IgD-negative memory B cell (primary cell): ENCODE measurements at regions not wholly inside any gene's neighbourhood (a gene's known extent, or its start where the extent isn't known, plus 50 kb on each side); places are given as distances from the start of the nearest gene placed in this dataset.

Experiments used
- H3K27ac Mint-ChIP-seq, 3 donors: one replicate each; pipeline ENCODE4 v1.8.0; 2020 to 2022; ENCODE audit warnings: mild to moderate bottlenecking in 3 of 3, mixed read lengths in 3 of 3, moderate library complexity in 1 of 3
- H3K27me3 Mint-ChIP-seq: one replicate; pipeline ENCODE4 v1.8.0; 2021; ENCODE audit warnings: mixed read lengths
- H3K36me3 Mint-ChIP-seq: one replicate; pipeline ENCODE4 v1.8.0; 2020; ENCODE audit warnings: mild to moderate bottlenecking, mixed read lengths
- H3K4me1 Mint-ChIP-seq, 3 donors: one replicate each; pipeline ENCODE4 v1.8.0; 2020 to 2022; ENCODE audit warnings: mixed read lengths in 3 of 3, mild to moderate bottlenecking in 1 of 3
- H3K4me3 Mint-ChIP-seq, 4 donors: one replicate each; pipeline ENCODE4 v1.8.0; 2020 to 2022; ENCODE audit warnings: mild to moderate bottlenecking in 4 of 4, mixed read lengths in 4 of 4, moderate library complexity in 3 of 4
- H3K9me3 Mint-ChIP-seq, 3 donors: one replicate each; pipeline ENCODE4 v1.8.0; 2020 to 2021; ENCODE audit warnings: mixed read lengths in 3 of 3, mild to moderate bottlenecking in 1 of 3

DNA sequence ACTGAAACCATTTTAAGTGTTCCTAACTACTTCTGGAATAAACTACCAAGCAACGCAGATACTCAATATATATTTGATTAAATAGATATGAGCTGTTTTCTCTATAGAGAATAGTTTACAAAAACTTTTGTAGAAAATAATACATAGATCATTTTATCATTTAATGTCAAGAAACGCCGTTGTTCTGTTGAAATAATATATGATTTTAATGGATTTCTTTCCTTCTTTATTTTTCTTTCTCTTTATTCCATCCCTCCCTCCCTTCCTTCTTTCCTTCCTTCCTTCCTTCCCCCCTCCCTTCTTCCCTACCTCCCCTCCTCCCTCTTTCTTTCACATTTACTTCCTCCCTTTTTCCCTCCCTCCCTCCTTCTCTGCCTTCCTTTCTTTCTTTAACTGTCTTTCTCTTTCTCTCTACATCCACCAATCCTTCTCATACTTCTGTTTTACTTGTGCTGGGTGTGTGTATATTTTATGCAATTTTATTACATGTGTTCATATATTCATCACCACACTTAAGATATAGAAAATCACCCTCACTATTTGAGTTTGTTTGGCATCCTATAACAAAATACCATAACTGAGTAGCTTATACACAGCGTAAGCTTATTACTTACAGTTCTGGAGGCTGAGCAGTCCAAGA, 230.9 kb upstream of the BRINP3 start:
- no peak overlapping the region for H3K27ac Mint-ChIP-seq
- H3K4me3 Mint-ChIP-seq: no peak overlapping the region
- H3K36me3 Mint-ChIP-seq: no peaks in the 10 kb centered on the region
- H3K4me1 Mint-ChIP-seq: peaks cover 0 to 1% (median 0%) of the 10 kb centered on the region in 3 donors
- H3K27me3 Mint-ChIP-seq: no peaks in the 10 kb centered on the region
- H3K9me3 Mint-ChIP-seq: peaks cover 0 to 5% (median 3%) of the 10 kb centered on the region in 3 donors

DNA sequence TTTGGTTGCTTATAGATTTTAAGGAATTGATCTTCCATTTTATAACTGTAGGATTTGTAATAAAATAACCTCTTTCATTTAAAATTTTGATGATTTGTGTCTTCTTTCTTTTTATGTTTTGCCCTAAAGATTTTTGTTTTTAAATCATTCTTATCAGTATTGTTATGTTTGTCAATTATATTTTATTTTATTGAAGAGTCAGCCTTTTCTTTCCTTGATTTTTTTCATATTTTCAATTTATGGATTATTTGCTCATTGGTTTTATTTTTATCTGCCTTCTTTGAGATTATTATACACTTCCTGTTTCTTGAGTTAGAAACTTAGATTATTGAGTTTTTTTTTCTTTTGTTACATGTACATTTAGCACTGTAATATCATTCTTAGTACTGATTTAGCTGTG, 233.4 kb upstream of the BRINP3 start:
- no peak overlapping the region for H3K27ac Mint-ChIP-seq
- H3K36me3 Mint-ChIP-seq: no peaks in the 10 kb centered on the region
- peaks cover 0 to 1% (median 0%) of the 10 kb centered on the region in 3 donors for H3K4me1 Mint-ChIP-seq
- H3K27me3 Mint-ChIP-seq: no peaks in the 10 kb centered on the region
- peaks cover 0 to 6% (median 0%) of the 10 kb centered on the region in 3 donors for H3K9me3 Mint-ChIP-seq
- H3K4me3 Mint-ChIP-seq: no peak overlapping the region

DNA sequence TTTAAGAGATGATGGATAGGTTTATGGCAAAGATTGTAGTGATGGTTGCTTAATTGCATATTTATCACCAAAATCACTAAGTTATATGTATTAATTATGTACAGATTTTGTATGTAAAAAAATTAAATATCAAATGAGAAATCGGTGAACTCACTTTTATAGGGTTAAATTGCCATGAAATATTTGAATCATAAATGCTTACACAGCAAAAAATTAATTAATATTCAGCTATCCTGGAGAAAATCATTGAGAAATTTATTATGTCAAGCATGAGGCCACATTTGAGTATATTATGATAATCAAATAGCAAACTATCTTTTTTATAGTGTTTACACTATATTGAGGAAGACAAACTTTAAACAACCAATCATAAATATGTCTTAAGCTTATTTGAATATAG, 239.4 kb upstream of the BRINP3 start:
- Mint-ChIP-seq H3K9me3 (peaks cover under 1 to 3% (median 1%) of the 10 kb centered on the region in 3 donors), H3K27me3 (no peaks in the 10 kb centered on the region), H3K4me3 (no peak overlapping the region), H3K36me3 (no peaks in the 10 kb centered on the region), H3K27ac (no peak overlapping the region), H3K4me1 (no peaks in the 10 kb centered on the region)

DNA sequence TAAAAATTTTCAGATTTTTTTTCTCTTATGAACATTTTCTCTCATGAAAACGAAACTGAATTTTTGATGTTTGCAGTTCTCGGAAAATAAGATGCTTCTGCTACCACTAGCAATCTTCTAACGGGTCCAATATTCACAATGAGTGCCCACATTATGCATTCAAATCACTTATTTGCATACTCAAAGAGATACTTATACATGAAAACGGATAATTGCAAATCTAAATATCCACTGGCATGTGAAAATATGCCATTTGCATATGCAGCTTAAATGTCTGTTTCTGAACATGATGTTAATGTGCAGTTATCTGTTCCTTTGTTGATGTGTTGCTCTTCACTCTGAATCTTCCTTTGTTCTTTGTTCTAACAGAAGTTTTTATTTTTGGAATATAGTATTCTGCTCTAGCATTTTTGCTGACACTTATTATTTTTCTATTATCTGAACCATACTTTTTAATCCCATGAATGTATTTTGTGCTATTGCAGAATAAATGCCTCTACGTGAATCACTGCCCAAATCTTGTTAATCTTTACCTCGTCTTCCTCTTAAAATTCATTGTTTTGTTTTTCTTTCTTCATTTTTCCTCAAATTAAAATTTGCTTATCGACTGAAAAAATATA, 259.4 kb upstream of the BRINP3 start:
- Mint-ChIP-seq H3K4me3 (no peak overlapping the region), H3K27me3 (no peaks in the 10 kb centered on the region), H3K4me1 (no peaks in the 10 kb centered on the region), H3K9me3 (peaks cover 0 to 2% (median 1%) of the 10 kb centered on the region in 3 donors), H3K27ac (no peak overlapping the region), H3K36me3 (no peaks in the 10 kb centered on the region)

DNA sequence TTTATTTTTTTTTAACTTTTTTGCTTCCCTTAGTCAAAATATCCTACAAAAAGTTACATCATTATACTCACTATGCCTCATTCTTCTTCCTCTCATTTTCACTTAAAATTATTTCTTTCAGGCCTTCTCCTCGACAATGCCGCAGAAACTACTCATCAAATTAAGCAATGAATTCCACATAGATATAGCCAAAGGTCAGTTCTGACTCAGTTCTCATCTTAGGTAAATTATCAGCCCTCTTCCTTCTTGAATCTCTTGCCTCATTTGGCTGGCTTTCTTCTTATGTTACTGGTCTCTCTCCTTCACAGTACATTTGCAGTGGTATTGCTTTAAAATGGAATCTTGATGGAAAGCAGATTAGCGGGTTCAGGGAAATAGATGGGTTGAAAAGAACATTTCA, 260.7 kb upstream of the BRINP3 start:
- Mint-ChIP-seq H3K9me3 (peaks cover 1 to 4% (median 2%) of the 10 kb centered on the region in 3 donors), H3K27ac (no peak overlapping the region), H3K4me1 (no peaks in the 10 kb centered on the region), H3K27me3 (no peaks in the 10 kb centered on the region), H3K4me3 (no peak overlapping the region), H3K36me3 (no peaks in the 10 kb centered on the region)

DNA sequence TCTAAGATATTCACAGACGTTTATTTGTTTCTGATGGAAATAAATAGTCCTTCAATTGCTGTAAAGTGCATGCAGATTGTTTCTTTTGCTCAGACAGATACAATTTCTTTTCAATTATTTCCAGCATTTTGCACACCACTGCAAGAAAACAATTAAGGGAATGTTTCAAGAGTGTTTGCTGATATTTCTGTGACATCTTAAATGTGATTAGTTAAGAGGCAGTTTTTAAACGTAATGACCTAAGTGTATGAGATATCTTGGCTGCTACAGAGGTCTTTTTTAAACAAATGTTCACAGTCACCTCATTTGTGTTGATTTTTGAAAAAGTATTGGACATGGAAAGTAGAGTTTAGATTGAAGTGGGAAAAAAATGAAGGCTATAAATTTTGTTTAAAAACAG, 262.3 kb upstream of the BRINP3 start:
- peaks cover under 1 to 10% (median 3%) of the 10 kb centered on the region in 3 donors for H3K9me3 Mint-ChIP-seq
- H3K4me3 Mint-ChIP-seq: no peak overlapping the region
- H3K27me3 Mint-ChIP-seq: no peaks in the 10 kb centered on the region
- no peaks in the 10 kb centered on the region for H3K36me3 Mint-ChIP-seq
- H3K27ac Mint-ChIP-seq: no peak overlapping the region
- no peaks in the 10 kb centered on the region for H3K4me1 Mint-ChIP-seq

DNA sequence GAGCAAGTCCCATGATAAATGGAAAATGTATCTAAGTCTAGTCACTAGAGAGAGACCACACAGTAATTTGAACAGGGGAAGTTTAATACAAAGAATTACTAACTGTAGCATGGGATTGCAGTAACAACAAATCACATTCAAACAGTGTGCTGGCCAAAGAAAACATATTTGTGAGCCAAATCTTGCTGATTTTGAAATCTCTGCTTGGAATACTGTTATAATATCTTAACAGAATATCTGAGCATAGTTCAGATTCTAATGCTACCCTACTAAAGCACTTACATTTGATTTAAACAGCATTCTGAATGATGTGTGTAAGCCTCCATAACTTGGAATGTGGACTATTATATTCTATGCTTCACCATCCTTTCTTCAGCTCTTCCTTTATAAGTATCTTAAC, 270.0 kb upstream of the BRINP3 start:
- Mint-ChIP-seq H3K4me3 (no peak overlapping the region), H3K27ac (no peak overlapping the region), H3K4me1 (no peaks in the 10 kb centered on the region), H3K27me3 (no peaks in the 10 kb centered on the region), H3K36me3 (no peaks in the 10 kb centered on the region), H3K9me3 (peaks cover 0 to 10% (median 4%) of the 10 kb centered on the region in 3 donors)

DNA sequence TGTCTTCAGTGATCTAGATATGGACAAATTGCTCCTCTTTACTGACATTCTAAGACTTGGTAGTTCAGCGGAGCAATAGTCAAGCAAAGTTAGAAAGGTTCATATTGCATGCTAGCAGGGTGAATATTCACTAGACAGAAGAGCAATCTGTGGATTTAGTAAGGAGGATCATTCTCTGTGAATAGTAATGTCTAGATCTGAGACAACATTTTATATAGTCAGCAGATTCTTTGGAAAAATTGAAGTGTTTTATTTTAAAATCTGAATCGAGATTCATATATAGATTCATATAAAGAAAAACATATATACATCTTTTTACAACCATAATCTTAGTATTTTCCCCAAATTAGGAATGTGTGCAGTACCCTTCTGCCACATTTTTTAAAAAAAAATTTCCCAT, 274.5 kb upstream of the BRINP3 start:
- H3K27ac Mint-ChIP-seq: no peak overlapping the region
- H3K27me3 Mint-ChIP-seq: no peaks in the 10 kb centered on the region
- H3K9me3 Mint-ChIP-seq: peaks cover 0 to 2% (median 0%) of the 10 kb centered on the region in 3 donors
- no peaks in the 10 kb centered on the region for H3K36me3 Mint-ChIP-seq
- H3K4me1 Mint-ChIP-seq: no peaks in the 10 kb centered on the region
- H3K4me3 Mint-ChIP-seq: no peak overlapping the region

DNA sequence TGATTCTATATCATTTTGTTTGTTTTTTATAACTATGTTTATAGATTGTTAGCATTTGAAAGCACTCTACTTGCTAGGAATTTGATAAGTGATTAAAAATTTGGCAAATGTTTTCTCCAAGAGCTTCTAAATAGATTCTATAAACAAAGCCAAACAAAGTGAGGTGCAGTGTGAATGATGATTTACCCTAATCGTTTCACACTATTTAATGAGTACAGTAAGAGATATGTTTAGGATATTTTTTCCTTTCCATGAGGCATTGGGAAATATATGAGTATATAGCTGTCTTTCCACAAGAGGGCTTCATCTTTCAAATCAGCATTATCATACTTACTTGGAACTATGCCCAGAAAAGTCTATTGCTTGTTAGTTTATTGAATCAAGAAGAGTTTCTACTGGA, 277.0 kb upstream of the BRINP3 start:
- Mint-ChIP-seq H3K36me3 (no peaks in the 10 kb centered on the region), H3K9me3 (peaks cover 0 to 2% (median 0%) of the 10 kb centered on the region in 3 donors), H3K27ac (no peak overlapping the region), H3K27me3 (no peaks in the 10 kb centered on the region), H3K4me1 (no peaks in the 10 kb centered on the region), H3K4me3 (no peak overlapping the region)

DNA sequence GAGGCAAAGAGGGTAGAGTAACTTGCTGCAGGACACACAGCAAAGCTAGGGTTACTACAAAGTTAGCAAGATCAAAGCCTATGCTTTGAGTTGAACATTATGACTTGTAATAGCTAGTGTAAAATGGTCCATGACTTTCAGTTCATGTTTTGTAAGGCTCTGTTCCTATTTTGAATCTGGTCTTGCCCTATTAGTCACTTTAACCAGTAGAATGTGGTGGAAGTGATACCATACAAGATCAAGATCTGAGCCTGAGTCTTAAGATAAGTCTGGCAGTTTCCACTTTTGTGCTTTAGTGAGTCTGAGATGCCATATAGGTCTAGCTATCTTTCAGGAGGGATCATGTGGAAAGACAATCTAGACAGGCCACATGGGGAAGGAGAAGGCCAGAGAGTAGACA, 282.1 kb upstream of the BRINP3 start:
- Mint-ChIP-seq H3K27me3 (no peaks in the 10 kb centered on the region), H3K36me3 (no peaks in the 10 kb centered on the region), H3K9me3 (peaks cover 0 to 3% (median 0%) of the 10 kb centered on the region in 3 donors), H3K27ac (no peak overlapping the region), H3K4me1 (no peaks in the 10 kb centered on the region), H3K4me3 (no peak overlapping the region)

DNA sequence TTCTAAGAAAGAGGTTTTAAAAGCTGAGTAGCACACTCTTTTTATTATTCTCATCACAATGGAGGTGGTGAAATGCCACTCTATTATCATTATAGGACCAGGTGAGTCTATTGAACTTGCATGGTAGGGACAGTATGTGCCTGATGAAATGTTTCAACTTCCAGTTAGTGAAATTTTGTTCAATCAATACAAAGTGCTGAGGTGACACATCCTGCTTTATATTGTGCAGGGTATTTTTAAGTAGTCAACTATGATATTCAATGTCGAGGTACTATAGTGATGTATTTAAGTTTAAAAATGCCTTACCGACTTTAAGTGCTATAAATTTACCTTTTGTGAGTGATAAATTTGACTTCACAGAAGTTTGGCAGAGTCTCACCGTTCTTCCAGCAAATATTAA, 284.7 kb upstream of the BRINP3 start:
- no peak overlapping the region for H3K4me3 Mint-ChIP-seq
- no peaks in the 10 kb centered on the region for H3K36me3 Mint-ChIP-seq
- no peaks in the 10 kb centered on the region for H3K27me3 Mint-ChIP-seq
- no peaks in the 10 kb centered on the region for H3K4me1 Mint-ChIP-seq
- H3K27ac Mint-ChIP-seq: no peak overlapping the region
- H3K9me3 Mint-ChIP-seq: peaks cover 0 to 7% (median 1%) of the 10 kb centered on the region in 3 donors

DNA sequence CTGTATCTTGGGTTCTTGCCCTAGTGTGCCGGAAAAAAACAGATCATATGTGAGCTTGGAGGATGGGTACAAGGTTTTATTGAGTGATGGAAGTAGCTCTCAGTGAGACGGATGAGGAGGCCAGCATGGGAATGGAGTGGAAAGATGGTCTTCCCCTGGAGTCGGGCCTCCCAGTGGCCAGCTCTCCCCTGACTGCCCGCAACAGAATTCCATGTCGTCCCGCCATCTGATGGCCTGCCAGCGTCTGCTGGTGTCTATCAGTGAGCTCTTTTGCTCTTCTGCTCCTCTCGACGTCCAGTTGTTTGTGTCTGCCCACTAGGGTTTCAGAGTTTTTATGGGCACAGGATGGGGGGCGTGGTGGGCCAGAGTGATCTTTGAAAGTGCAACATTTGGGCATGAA, 315.2 kb upstream of the BRINP3 start:
- Mint-ChIP-seq H3K4me1 (no peaks in the 10 kb centered on the region), H3K36me3 (no peaks in the 10 kb centered on the region), H3K27me3 (no peaks in the 10 kb centered on the region), H3K4me3 (no peak overlapping the region), H3K9me3 (peaks cover 0 to 9% (median 2%) of the 10 kb centered on the region in 3 donors), H3K27ac (no peak overlapping the region)

DNA sequence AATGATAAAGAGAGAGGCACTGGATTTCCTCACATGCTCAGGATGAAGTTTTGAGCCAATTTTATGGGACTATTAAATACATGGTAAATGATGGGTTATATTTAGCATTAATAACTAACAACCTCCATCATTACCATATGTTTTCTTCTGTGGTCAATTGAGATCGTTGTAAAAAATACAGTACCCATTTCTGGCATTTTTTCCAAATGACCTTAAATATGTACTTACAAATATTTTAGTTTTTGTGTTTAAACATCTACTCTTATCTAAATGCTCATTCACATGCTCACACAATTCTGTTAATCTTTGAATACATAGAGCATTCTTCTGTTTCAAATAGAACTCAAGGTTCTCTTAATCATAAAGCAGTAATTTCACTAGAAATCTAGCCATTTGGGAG, 330.0 kb upstream of the BRINP3 start:
- Mint-ChIP-seq H3K27me3 (no peaks in the 10 kb centered on the region), H3K4me3 (no peak overlapping the region), H3K9me3 (peaks cover under 1 to 13% (median 4%) of the 10 kb centered on the region in 3 donors), H3K4me1 (no peaks in the 10 kb centered on the region), H3K36me3 (no peaks in the 10 kb centered on the region), H3K27ac (no peak overlapping the region)

DNA sequence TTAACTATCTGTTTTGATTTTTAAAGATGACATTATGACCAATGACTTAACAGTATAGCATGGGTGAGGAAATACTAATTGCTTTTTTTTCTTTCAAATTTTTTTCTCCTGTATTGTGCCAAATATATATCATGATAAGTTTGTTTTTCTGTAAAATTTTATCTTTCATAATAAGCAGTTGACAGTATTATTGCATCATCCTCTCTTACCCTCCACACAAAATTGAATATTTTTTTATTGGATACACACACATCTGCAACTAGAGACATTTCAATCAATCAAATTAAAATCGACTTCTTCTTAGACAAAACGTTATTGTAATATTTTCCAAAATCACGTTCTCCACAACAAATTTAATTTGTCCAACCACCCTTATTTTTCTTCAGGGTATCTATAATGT, 330.4 kb upstream of the BRINP3 start:
- H3K4me3 Mint-ChIP-seq: no peak overlapping the region
- H3K27me3 Mint-ChIP-seq: no peaks in the 10 kb centered on the region
- H3K36me3 Mint-ChIP-seq: no peaks in the 10 kb centered on the region
- H3K4me1 Mint-ChIP-seq: no peaks in the 10 kb centered on the region
- no peak overlapping the region for H3K27ac Mint-ChIP-seq
- H3K9me3 Mint-ChIP-seq: peaks cover 2 to 17% (median 4%) of the 10 kb centered on the region in 3 donors

DNA sequence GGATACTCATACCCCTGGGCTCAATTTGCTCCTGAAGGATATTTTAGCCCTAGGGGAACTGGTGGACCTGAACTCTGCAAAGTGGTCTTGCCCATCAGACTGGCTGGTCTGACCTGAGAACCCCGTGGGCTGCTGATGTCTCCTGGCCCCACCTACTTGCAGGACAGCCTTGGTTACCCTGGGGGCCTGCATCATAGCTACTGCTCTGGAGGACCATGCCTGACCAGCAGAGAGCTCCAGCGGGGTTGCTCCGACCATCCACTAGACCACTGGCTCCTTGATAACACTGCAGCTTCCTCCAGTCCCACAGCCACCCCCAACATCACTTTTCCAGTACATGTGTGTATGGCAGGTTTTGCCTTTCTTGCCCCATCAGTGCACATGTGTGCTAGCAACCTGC, 331.6 kb upstream of the BRINP3 start:
- peaks cover 4 to 26% (median 8%) of the 10 kb centered on the region in 3 donors for H3K9me3 Mint-ChIP-seq
- peak overlapping the region in 1 of 3 donors; percentile 76 for H3K27ac Mint-ChIP-seq
- no peak overlapping the region for H3K4me3 Mint-ChIP-seq
- H3K4me1 Mint-ChIP-seq: no peaks in the 10 kb centered on the region
- H3K27me3 Mint-ChIP-seq: no peaks in the 10 kb centered on the region
- H3K36me3 Mint-ChIP-seq: no peaks in the 10 kb centered on the region

DNA sequence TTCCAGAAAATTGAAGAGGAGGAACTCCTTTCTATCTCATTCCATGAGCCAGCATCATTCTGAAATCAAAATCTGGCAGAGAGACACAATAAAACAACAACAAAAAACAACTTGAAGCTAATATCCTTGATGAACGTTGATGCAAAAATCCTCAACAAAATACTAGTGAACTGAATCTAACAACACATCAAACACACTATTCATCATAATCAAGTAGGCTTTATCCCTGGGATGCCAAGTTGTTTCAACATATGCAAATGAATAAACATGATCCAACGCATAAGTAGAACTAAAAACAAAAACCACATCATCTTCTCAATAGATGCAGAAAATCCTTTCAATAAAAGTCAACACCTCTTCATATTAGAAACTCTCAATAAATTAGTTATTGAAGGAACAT, 335.3 kb upstream of the BRINP3 start:
- peaks cover 4 to 18% (median 10%) of the 10 kb centered on the region in 3 donors for H3K9me3 Mint-ChIP-seq
- no peaks in the 10 kb centered on the region for H3K4me1 Mint-ChIP-seq
- H3K27me3 Mint-ChIP-seq: no peaks in the 10 kb centered on the region
- H3K36me3 Mint-ChIP-seq: no peaks in the 10 kb centered on the region
- H3K27ac Mint-ChIP-seq: no peak overlapping the region
- H3K4me3 Mint-ChIP-seq: no peak overlapping the region
